Adipocyte (in vitro differentiated cells): ENCODE measurements at regions not wholly inside any gene's neighbourhood (a gene's known extent, or its start where the extent isn't known, plus 50 kb on each side); places are given as distances from the start of the nearest gene placed in this dataset.

Source experiments
- DNase-seq: peaks from one replicate; pipeline ENCODE4 v3.0.0-alpha.2; 2015; ENCODE audit warnings: low read depth
- H3K27me3 ChIP-seq: replicated peaks from 2 replicates; pipeline ENCODE4 v1.7.0; 2013; ENCODE audit warnings: mild to moderate bottlenecking, low read length, moderate library complexity; ENCODE audit not compliant: control insufficient read depth, insufficient read depth
- H3K36me3 ChIP-seq: 2 replicates; pipeline ENCODE4 v1.7.0; 2013; ENCODE audit warnings: low read length, mild to moderate bottlenecking, moderate library complexity; ENCODE audit not compliant: control insufficient read depth, insufficient read depth, severe bottlenecking
- H3K4me1 ChIP-seq: 2 replicates; pipeline ENCODE4 v1.7.0; 2013; ENCODE audit warnings: mild to moderate bottlenecking, low read length, moderate library complexity; ENCODE audit not compliant: control insufficient read depth, insufficient read depth
- H3K4me3 ChIP-seq: 2 replicates; pipeline ENCODE4 v1.7.0; 2013; ENCODE audit warnings: mild to moderate bottlenecking, low read length, moderate library complexity
- H3K9ac ChIP-seq: 2 replicates; pipeline ENCODE4 v1.7.0; 2013; ENCODE audit warnings: mild to moderate bottlenecking, low read length, moderate library complexity
- H3K9me3 ChIP-seq: 2 replicates; pipeline ENCODE4 v1.7.0; 2013; ENCODE audit warnings: mild to moderate bottlenecking, low read length, moderate library complexity; ENCODE audit not compliant: control insufficient read depth

- Histone ChIP-seq H3K4me1 (no peaks in the 10 kb centered on the region), H3K9me3 (no peaks in the 10 kb centered on the region), H3K9ac (no peak overlapping the region), H3K36me3 (no peaks in the 10 kb centered on the region), H3K4me3 (no peak overlapping the region), H3K27me3 (peaks cover 90% of the 10 kb centered on the region)
- DNase-seq = no peak
Observed at GRCh38 chr15:89421219-89421618, 75.2 kb downstream of the RHCG start.

GRCh38 chr15:89419370-89419984 lies 76.9 kb downstream of the RHCG start:
- Histone ChIP-seq H3K4me3 (no peak overlapping the region), H3K9me3 (no peaks in the 10 kb centered on the region), H3K27me3 (peaks cover 95% of the 10 kb centered on the region), H3K9ac (no peak overlapping the region), H3K4me1 (no peaks in the 10 kb centered on the region), H3K36me3 (no peaks in the 10 kb centered on the region)
- DNase-seq = peak; percentile 71

GRCh38 chr15:89417206-89417725 lies 79.1 kb downstream of the RHCG start:
- Histone ChIP-seq H3K9ac (no peak overlapping the region), H3K36me3 (no peaks in the 10 kb centered on the region), H3K4me3 (no peak overlapping the region), H3K27me3 (peaks cover 98% of the 10 kb centered on the region), H3K9me3 (no peaks in the 10 kb centered on the region), H3K4me1 (no peaks in the 10 kb centered on the region)
- DNase-seq = no peak

GRCh38 chr15:89416339-89417183 lies 79.8 kb downstream of the RHCG start:
- Histone ChIP-seq H3K4me1 (no peaks in the 10 kb centered on the region), H3K9me3 (no peaks in the 10 kb centered on the region), H3K4me3 (no peak overlapping the region), H3K27me3 (peaks cover 98% of the 10 kb centered on the region), H3K9ac (no peak overlapping the region), H3K36me3 (no peaks in the 10 kb centered on the region)
- DNase-seq = peak; percentile 59

- Histone ChIP-seq H3K9ac (no peak overlapping the region), H3K9me3 (no peaks in the 10 kb centered on the region)
Observed at GRCh38 chr15:89414571-89414970, 79.9 kb upstream of the POLG start.

DNA sequence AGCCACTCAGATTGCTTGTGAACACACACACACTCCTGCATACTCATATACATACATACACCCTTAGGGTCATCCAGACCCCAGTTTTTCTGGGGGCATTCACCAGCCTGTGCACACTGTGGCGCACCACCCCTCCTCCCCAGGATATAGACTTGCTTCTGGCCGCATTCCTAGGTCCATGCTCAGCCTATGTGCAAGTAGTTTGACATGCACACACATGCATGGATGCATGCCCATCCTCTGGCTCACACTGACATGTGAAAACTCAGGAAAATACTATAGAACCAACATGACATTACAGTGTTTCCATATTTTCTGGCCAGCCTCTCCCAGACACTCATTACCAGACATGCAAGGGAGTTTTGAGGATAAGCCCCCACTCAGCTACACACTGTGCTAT lies 79.3 kb upstream of the POLG start:
- DNase-seq = no peak
- Histone ChIP-seq H3K36me3 (no peaks in the 10 kb centered on the region), H3K9me3 (no peaks in the 10 kb centered on the region), H3K4me1 (peaks cover 4% of the 10 kb centered on the region), H3K27me3 (peaks cover 97% of the 10 kb centered on the region), H3K4me3 (no peak overlapping the region), H3K9ac (no peak overlapping the region)

More at GRCh38 chr15:89414571-89414970, 79.9 kb upstream of the POLG start:
- no peaks in the 10 kb centered on the region for H3K4me1 ChIP-seq
- H3K36me3 ChIP-seq = no peaks in the 10 kb centered on the region
- DNase-seq = no peak
- peaks cover 97% of the 10 kb centered on the region for H3K27me3 ChIP-seq
- H3K4me3 ChIP-seq = no peak overlapping the region

- H3K27me3 ChIP-seq = peaks cover 97% of the 10 kb centered on the region
- no peaks in the 10 kb centered on the region for H3K36me3 ChIP-seq
- H3K9ac ChIP-seq = no peak overlapping the region
- no peak for DNase-seq
- H3K4me1 ChIP-seq = peaks cover 13% of the 10 kb centered on the region
- H3K9me3 ChIP-seq = no peaks in the 10 kb centered on the region
- no peak overlapping the region for H3K4me3 ChIP-seq
Observed at GRCh38 chr15:89412905-89413411, 78.3 kb upstream of the POLG start.

GRCh38 chr15:89410039-89410435 lies 75.4 kb upstream of the POLG start:
- peaks cover 98% of the 10 kb centered on the region for H3K27me3 ChIP-seq
- peaks cover 21% of the 10 kb centered on the region for H3K4me1 ChIP-seq
- no peaks in the 10 kb centered on the region for H3K36me3 ChIP-seq
- DNase-seq = no peak
- H3K4me3 ChIP-seq = no peak overlapping the region
- H3K9ac ChIP-seq = no peak overlapping the region
- no peaks in the 10 kb centered on the region for H3K9me3 ChIP-seq

- Histone ChIP-seq H3K9ac (no peak overlapping the region), H3K4me3 (peak overlapping the region; percentile 67), H3K36me3 (no peaks in the 10 kb centered on the region), H3K27me3 (peaks cover 98% of the 10 kb centered on the region), H3K4me1 (peaks cover 21% of the 10 kb centered on the region), H3K9me3 (no peaks in the 10 kb centered on the region)
- peak; percentile 10 for DNase-seq
Observed at GRCh38 chr15:89409184-89410038, 74.8 kb upstream of the POLG start.

DNA sequence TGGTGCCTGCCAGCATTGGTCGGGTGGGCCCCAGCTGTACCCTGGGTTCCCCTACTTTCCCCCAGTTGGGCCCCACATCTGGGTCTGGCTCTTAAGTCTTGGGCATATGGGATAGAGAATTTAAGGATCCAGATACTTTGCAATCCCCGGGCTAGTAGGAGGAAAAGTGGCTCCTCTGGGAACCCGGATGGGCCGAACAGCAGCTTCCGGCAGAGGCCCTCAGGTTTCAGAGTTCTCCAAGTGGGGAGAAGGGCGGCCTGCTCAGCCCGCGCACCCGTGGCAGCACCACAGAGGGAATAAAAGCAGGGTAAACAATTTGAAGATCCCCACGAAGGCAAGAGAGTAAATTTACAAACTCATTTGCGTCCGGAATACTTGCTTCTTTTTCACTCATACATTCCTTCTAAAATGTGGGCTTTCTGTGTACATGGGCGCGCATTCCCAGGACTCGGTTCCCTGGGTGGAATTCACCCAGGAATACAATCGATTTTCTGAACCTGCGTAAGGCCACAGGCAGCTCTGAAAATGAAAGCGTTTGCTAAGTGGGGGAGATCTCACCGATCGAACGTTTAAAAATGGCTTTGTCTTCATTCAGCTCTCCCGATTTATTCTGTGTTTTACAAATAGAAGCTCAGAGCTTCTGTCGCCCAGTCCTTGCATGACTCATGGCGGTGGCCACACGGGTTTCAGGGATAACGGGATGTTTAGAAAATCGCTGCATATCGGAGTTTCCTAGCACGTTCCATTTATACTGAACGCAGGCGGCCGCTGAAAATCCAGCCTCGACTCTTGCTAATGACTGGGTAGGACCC lies 74.0 kb upstream of the POLG start:
- Histone ChIP-seq H3K4me1 (peaks cover 21% of the 10 kb centered on the region), H3K9ac (no peak overlapping the region), H3K27me3 (peaks cover 98% of the 10 kb centered on the region), H3K9me3 (no peaks in the 10 kb centered on the region), H3K4me3 (peak overlapping the region; percentile 67), H3K36me3 (no peaks in the 10 kb centered on the region)
- peak; percentile 12 for DNase-seq
